GM23338 (cell line): ENCODE measurements at regions not wholly inside any gene's neighbourhood (a gene's known extent, or its start where the extent isn't known, plus 50 kb on each side); places are given as distances from the start of the nearest gene placed in this dataset.

Experiments used
- ATAC-seq: fragments of 200-7000 bp; cut with Tn5 transposase; 3 replicates; pipeline ENCODE4 v1.9.1; 2020
- DNase-seq: peaks from one replicate; pipeline ENCODE4 v3.0.0-alpha.2; 2015; ENCODE audit warnings: low spot score
- H2AFZ ChIP-seq: fragments of 200-600 bp; sonication (generic); 2 replicates; pipeline ENCODE4 v1.8.0; 2016; ENCODE audit warnings: antibody characterized with exemption, mild to moderate bottlenecking, moderate library complexity
- H3F3A ChIP-seq: fragments of 200-600 bp; sonication (generic); replicated peaks from 2 replicates; pipeline ENCODE4 v1.8.0; 2017; ENCODE audit warnings: antibody characterized with exemption, mixed run types, low read depth
- H3K27ac ChIP-seq: fragments of 200-600 bp; sonication (generic); 2 replicates; pipeline ENCODE4 v1.6.1; 2016; ENCODE audit warnings: low read depth
- H3K27me3 ChIP-seq: fragments of 200-600 bp; sonication (generic); 2 replicates; pipeline ENCODE4 v1.8.0; 2016; ENCODE audit warnings: mild to moderate bottlenecking, mixed run types, moderate library complexity; ENCODE audit not compliant: insufficient read depth
- H3K36me3 ChIP-seq: fragments of 200-600 bp; sonication (generic); 2 replicates; pipeline ENCODE4 v1.8.0; 2016; ENCODE audit warnings: mild to moderate bottlenecking; ENCODE audit not compliant: insufficient read depth
- H3K4me1 ChIP-seq: fragments of 200-600 bp; sonication (generic); 2 replicates; pipeline ENCODE4 v1.8.0; 2016; ENCODE audit warnings: mild to moderate bottlenecking, moderate library complexity; ENCODE audit not compliant: insufficient read depth
- H3K4me2 ChIP-seq: fragments of 200-600 bp; sonication (generic); 2 replicates; pipeline ENCODE4 v1.7.1; 2017; ENCODE audit warnings: mixed run types
- H3K4me3 ChIP-seq: fragments of 200-600 bp; sonication (generic); 2 replicates; pipeline ENCODE4 v1.6.1; 2016; ENCODE audit warnings: mixed run types
- H3K79me2 ChIP-seq: fragments of 200-600 bp; sonication (generic); replicated peaks from 2 replicates; pipeline ENCODE4 v1.8.0; 2017; ENCODE audit warnings: mild to moderate bottlenecking; ENCODE audit not compliant: insufficient read depth
- H3K9me2 ChIP-seq: fragments of 200-600 bp; sonication (generic); 2 replicates; pipeline ENCODE4 v1.8.0; 2017; ENCODE audit not compliant: insufficient read depth
- H4K20me1 ChIP-seq: fragments of 200-600 bp; sonication (generic); replicated peaks from 2 replicates; pipeline ENCODE4 v1.8.0; 2017; ENCODE audit warnings: mild to moderate bottlenecking; ENCODE audit not compliant: insufficient read depth
- H3K27ac Mint-ChIP-seq: 2 replicates; pipeline ENCODE4 v1.8.0; 2020; ENCODE audit warnings: inconsistent platforms, mild to moderate bottlenecking, moderate library complexity, mixed read lengths
- H3K27me3 Mint-ChIP-seq: 3 replicates; pipeline ENCODE4 v1.8.0; 2022; ENCODE audit warnings: low read depth, mild to moderate bottlenecking, moderate library complexity, mixed read lengths, inconsistent platforms; ENCODE audit not compliant: insufficient read depth, poor library complexity
- H3K36me3 Mint-ChIP-seq: 3 replicates; pipeline ENCODE4 v1.8.0; 2021; ENCODE audit warnings: low read depth, mild to moderate bottlenecking, inconsistent platforms, moderate library complexity, mixed read lengths
- H3K4me1 Mint-ChIP-seq: 3 replicates; pipeline ENCODE4 v1.8.0; 2020; ENCODE audit warnings: mild to moderate bottlenecking, inconsistent platforms, mixed read lengths
- H3K4me3 Mint-ChIP-seq: 3 replicates; pipeline ENCODE4 v1.8.0; 2021; ENCODE audit warnings: moderate library complexity, mild to moderate bottlenecking, inconsistent platforms, mixed read lengths
- H3K9me3 Mint-ChIP-seq: 3 replicates; pipeline ENCODE4 v1.8.0; 2020; ENCODE audit warnings: moderate library complexity, mild to moderate bottlenecking, inconsistent platforms, mixed read lengths
- EZH2 ChIP-seq: fragments of 200-600 bp; sonication (generic); IDR thresholded peaks from one replicate; pipeline ENCODE4 v1.8.0; 2017; ENCODE audit warnings: antibody characterized with exemption, mild to moderate bottlenecking, low read depth; ENCODE audit not compliant: unreplicated experiment
- EZH2phosphoT487 ChIP-seq: fragments of 200-600 bp; sonication (generic); IDR thresholded peaks from one replicate; pipeline ENCODE4 v1.8.1; 2018; ENCODE audit warnings: antibody characterized with exemption; ENCODE audit not compliant: unreplicated experiment
- NANOG ChIP-seq: IDR thresholded peaks from 2 replicates; pipeline ENCODE4 v1.6.1; 2016; ENCODE audit warnings: antibody characterized with exemption, borderline replicate concordance
- ZNF114 ChIP-seq: fragments of 250-450 bp; sonication (Bioruptor Pico); IDR thresholded peaks from 2 replicates; pipeline ENCODE4 v1.5.0; 2020; ENCODE audit warnings: mild to moderate bottlenecking, moderate library complexity
- TF ChIP-seq, protein P1 (sequence below): IDR thresholded peaks from 2 replicates; pipeline ENCODE4 v1.6.1; 2016; ENCODE audit warnings: antibody characterized with exemption
- TF ChIP-seq, protein P2 (sequence below): IDR thresholded peaks from one replicate; pipeline ENCODE4 v1.6.1; 2018; ENCODE audit warnings: antibody characterized with exemption; ENCODE audit not compliant: unreplicated experiment
- TF ChIP-seq, protein P3 (sequence below), 2 experiments: fragments of 200-600 bp in 1 of 2; sonication (generic) in 1 of 2; conservative IDR thresholded peaks; 2 replicates each; pipeline versions ENCODE4 v1.5.1 to v1.6.1; 2016 to 2017; ENCODE audit warnings: antibody characterized with exemption in 2 of 2, low read depth in 2 of 2, mild to moderate bottlenecking in 2 of 2, moderate library complexity in 1 of 2

DNA sequence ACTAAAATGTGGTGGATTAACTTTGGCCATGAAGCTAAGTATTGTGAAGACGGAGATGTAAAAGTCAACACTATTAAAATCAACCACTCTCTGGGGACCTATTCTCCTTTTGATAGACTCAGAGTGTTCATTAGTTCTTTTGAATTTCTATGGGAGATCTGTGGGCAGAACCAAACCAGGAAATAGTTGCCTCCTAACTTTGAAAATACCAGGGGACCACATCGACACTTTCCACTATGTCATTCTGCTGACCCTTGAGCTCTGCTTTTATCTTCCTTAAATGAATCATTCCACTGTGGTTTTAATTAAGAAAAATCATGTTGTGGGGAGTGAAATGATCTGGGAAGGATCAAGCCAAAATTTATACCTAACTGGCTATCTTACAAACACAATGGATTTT lies 960.5 kb downstream of the GATA3 start:
- Histone ChIP-seq H3K4me1 (peaks cover 12% of the 10 kb centered on the region; the same call in 1 of the 2 replicates), H3K4me3 (no peak overlapping the region), H3F3A (no peaks in the 10 kb centered on the region), H4K20me1 (no peaks in the 10 kb centered on the region), H3K4me2 (no peak overlapping the region), H3K36me3 (no peaks in the 10 kb centered on the region), H2AFZ (no peak overlapping the region), H3K27ac (no peak overlapping the region), H3K79me2 (no peaks in the 10 kb centered on the region), H3K27me3 (no peaks in the 10 kb centered on the region), H3K9me2 (no peaks in the 10 kb centered on the region)
- H3K27ac Mint-ChIP-seq = no peak overlapping the region; the same call in 1 of the 2 replicates
- no peaks in the 10 kb centered on the region for H3K9me3 Mint-ChIP-seq
- peaks cover 17% of the 10 kb centered on the region; the same call in 2 of the 3 replicates for H3K4me1 Mint-ChIP-seq
- ATAC-seq (no peak), DNase-seq (no peak)
- H3K4me3 Mint-ChIP-seq = no peak overlapping the region
- TF ChIP-seq EZH2phosphoT487 (no peak), ZNF114 (CRISPR knock-in tag) (no peak), NANOG (no peak), EZH2 (no peak)
- TF ChIP-seq, protein P1, sequence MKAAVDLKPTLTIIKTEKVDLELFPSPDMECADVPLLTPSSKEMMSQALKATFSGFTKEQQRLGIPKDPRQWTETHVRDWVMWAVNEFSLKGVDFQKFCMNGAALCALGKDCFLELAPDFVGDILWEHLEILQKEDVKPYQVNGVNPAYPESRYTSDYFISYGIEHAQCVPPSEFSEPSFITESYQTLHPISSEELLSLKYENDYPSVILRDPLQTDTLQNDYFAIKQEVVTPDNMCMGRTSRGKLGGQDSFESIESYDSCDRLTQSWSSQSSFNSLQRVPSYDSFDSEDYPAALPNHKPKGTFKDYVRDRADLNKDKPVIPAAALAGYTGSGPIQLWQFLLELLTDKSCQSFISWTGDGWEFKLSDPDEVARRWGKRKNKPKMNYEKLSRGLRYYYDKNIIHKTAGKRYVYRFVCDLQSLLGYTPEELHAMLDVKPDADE = no peak
- TF ChIP-seq, protein P2, sequence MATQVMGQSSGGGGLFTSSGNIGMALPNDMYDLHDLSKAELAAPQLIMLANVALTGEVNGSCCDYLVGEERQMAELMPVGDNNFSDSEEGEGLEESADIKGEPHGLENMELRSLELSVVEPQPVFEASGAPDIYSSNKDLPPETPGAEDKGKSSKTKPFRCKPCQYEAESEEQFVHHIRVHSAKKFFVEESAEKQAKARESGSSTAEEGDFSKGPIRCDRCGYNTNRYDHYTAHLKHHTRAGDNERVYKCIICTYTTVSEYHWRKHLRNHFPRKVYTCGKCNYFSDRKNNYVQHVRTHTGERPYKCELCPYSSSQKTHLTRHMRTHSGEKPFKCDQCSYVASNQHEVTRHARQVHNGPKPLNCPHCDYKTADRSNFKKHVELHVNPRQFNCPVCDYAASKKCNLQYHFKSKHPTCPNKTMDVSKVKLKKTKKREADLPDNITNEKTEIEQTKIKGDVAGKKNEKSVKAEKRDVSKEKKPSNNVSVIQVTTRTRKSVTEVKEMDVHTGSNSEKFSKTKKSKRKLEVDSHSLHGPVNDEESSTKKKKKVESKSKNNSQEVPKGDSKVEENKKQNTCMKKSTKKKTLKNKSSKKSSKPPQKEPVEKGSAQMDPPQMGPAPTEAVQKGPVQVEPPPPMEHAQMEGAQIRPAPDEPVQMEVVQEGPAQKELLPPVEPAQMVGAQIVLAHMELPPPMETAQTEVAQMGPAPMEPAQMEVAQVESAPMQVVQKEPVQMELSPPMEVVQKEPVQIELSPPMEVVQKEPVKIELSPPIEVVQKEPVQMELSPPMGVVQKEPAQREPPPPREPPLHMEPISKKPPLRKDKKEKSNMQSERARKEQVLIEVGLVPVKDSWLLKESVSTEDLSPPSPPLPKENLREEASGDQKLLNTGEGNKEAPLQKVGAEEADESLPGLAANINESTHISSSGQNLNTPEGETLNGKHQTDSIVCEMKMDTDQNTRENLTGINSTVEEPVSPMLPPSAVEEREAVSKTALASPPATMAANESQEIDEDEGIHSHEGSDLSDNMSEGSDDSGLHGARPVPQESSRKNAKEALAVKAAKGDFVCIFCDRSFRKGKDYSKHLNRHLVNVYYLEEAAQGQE = no peak
- TF ChIP-seq, protein P3, sequence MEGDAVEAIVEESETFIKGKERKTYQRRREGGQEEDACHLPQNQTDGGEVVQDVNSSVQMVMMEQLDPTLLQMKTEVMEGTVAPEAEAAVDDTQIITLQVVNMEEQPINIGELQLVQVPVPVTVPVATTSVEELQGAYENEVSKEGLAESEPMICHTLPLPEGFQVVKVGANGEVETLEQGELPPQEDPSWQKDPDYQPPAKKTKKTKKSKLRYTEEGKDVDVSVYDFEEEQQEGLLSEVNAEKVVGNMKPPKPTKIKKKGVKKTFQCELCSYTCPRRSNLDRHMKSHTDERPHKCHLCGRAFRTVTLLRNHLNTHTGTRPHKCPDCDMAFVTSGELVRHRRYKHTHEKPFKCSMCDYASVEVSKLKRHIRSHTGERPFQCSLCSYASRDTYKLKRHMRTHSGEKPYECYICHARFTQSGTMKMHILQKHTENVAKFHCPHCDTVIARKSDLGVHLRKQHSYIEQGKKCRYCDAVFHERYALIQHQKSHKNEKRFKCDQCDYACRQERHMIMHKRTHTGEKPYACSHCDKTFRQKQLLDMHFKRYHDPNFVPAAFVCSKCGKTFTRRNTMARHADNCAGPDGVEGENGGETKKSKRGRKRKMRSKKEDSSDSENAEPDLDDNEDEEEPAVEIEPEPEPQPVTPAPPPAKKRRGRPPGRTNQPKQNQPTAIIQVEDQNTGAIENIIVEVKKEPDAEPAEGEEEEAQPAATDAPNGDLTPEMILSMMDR (conservative IDR thresholded peaks at IDR 0.05; ENCODE audit: low read depth in 2 of 2) = no peak
- no peaks in the 10 kb centered on the region for H3K27me3 Mint-ChIP-seq
- no peaks in the 10 kb centered on the region for H3K36me3 Mint-ChIP-seq

DNA sequence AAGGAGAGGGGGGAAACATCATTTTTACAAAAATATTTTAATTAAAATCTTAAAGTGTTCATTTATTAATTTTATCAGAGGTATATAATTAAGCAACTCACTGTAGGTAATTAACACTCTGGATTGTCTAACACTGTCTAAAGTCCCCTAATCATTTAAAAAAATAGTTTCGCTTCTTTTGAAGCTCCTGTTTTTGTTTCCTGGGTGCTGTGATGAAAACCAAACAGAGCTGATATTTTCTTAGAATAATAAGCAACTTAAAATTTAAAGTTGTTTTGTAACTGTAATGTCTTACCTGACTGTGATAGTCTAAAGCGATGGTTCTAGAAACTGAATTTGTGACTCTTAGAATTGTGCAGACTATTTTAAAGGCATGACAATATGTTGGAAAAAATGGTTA lies 961.0 kb downstream of the GATA3 start:
- Mint-ChIP-seq H3K4me3 (no peak overlapping the region), H3K4me1 (peaks cover 16% of the 10 kb centered on the region; the same call in 2 of the 3 replicates), H3K9me3 (no peaks in the 10 kb centered on the region), H3K27me3 (no peaks in the 10 kb centered on the region), H3K36me3 (no peaks in the 10 kb centered on the region), H3K27ac (no peak overlapping the region)
- Histone ChIP-seq H3K36me3 (no peaks in the 10 kb centered on the region), H3K27me3 (no peaks in the 10 kb centered on the region), H4K20me1 (no peaks in the 10 kb centered on the region), H3K27ac (no peak overlapping the region), H2AFZ (no peak overlapping the region), H3K9me2 (no peaks in the 10 kb centered on the region), H3K4me2 (no peak overlapping the region), H3F3A (no peaks in the 10 kb centered on the region), H3K4me1 (peaks cover 12% of the 10 kb centered on the region; the same call in 1 of the 2 replicates), H3K79me2 (no peaks in the 10 kb centered on the region), H3K4me3 (no peak overlapping the region)
- TF ChIP-seq, protein P1 = no peak
- TF ChIP-seq, protein P3 (conservative IDR thresholded peaks at IDR 0.05; ENCODE audit: low read depth in 2 of 2) = no peak
- ATAC-seq = no peak
- no peak for DNase-seq
